GM21619 (cell line): ENCODE measurements at regions not wholly inside any gene's neighbourhood (a gene's known extent, or its start where the extent isn't known, plus 50 kb on each side); places are given as distances from the start of the nearest gene placed in this dataset.

ENCODE experiments used
- ATAC-seq: cut with Tn5 transposase; IDR thresholded peaks from one replicate; pipeline ENCODE4 v1.9.1; 2021; ENCODE audit not compliant: unreplicated experiment

- ATAC-seq: no peak
Measured at GRCh38 chr2:23241121-23241520, 143.9 kb upstream of the KLHL29 start.

- no peak for ATAC-seq
Measured at GRCh38 chr2:23241611-23242245, 143.3 kb upstream of the KLHL29 start.

- no peak for ATAC-seq
Measured at GRCh38 chr2:23243073-23243659, 141.8 kb upstream of the KLHL29 start.

GRCh38 chr2:23244617-23245016 is 140.4 kb upstream of the KLHL29 start:
- no peak for ATAC-seq

GRCh38 chr2:23246992-23247683 is 137.8 kb upstream of the KLHL29 start:
- no peak for ATAC-seq

GRCh38 chr2:23248667-23249066 is 136.3 kb upstream of the KLHL29 start:
- ATAC-seq: no peak

GRCh38 chr2:23249348-23249747 is 135.6 kb upstream of the KLHL29 start:
- ATAC-seq: no peak

GRCh38 chr2:23250371-23250770 is 134.6 kb upstream of the KLHL29 start:
- no peak for ATAC-seq

- ATAC-seq: no peak
Measured at GRCh38 chr2:23256643-23257042, 128.3 kb upstream of the KLHL29 start.

- no peak for ATAC-seq
Measured at GRCh38 chr2:23260621-23261020, 124.4 kb upstream of the KLHL29 start.

- ATAC-seq: no peak
Measured at GRCh38 chr2:23268467-23269263, 116.3 kb upstream of the KLHL29 start.

- ATAC-seq: no peak
Measured at GRCh38 chr2:23269747-23270146, 115.2 kb upstream of the KLHL29 start.

GRCh38 chr2:23270810-23271209 is 114.2 kb upstream of the KLHL29 start:
- no peak for ATAC-seq

GRCh38 chr2:23271230-23271629 is 113.7 kb upstream of the KLHL29 start:
- ATAC-seq: no peak

GRCh38 chr2:23273786-23274185 is 111.2 kb upstream of the KLHL29 start:
- no peak for ATAC-seq

GRCh38 chr2:23280401-23280800 is 104.6 kb upstream of the KLHL29 start:
- no peak for ATAC-seq

- no peak for ATAC-seq
Measured at GRCh38 chr2:23283653-23284052, 101.3 kb upstream of the KLHL29 start.

- no peak for ATAC-seq
Measured at GRCh38 chr2:23285091-23285800, 99.7 kb upstream of the KLHL29 start.

- no peak for ATAC-seq
Measured at GRCh38 chr2:23286031-23286757, 98.8 kb upstream of the KLHL29 start.
